Osteoblast (primary cell): ENCODE measurements at regions not wholly inside any gene's neighbourhood (a gene's known extent, or its start where the extent isn't known, plus 50 kb on each side); places are given as distances from the start of the nearest gene placed in this dataset.

Experiments used
- DNase-seq: peaks from one replicate; pipeline ENCODE4 v3.0.0; 2011; ENCODE audit warnings: low spot score, mixed read lengths; ENCODE audit not compliant: insufficient read length; ENCODE audit errors: missing footprints
- H2AFZ ChIP-seq: 2 replicates; pipeline ENCODE4 v1.6.0; 2011; ENCODE audit warnings: mild to moderate bottlenecking, low read length
- H3K27ac ChIP-seq: 2 replicates; pipeline ENCODE4 v1.5.1; 2011; ENCODE audit warnings: mild to moderate bottlenecking, low read depth, low read length, moderate library complexity
- H3K27me3 ChIP-seq: 2 replicates; pipeline ENCODE4 v1.6.0; 2012; ENCODE audit warnings: mild to moderate bottlenecking, control low read depth, inconsistent platforms, low read length, moderate library complexity; ENCODE audit not compliant: insufficient read depth
- H3K36me3 ChIP-seq: 2 replicates; pipeline ENCODE4 v1.5.1; 2011; ENCODE audit warnings: mild to moderate bottlenecking, low read length, control low read depth, moderate library complexity; ENCODE audit not compliant: insufficient read depth
- H3K4me1 ChIP-seq: 2 replicates; pipeline ENCODE4 v1.5.1; 2011; ENCODE audit warnings: mild to moderate bottlenecking, low read length, control low read depth, moderate library complexity; ENCODE audit not compliant: insufficient read depth
- H3K4me2 ChIP-seq: 2 replicates; pipeline ENCODE4 v1.6.0; 2011; ENCODE audit warnings: mild to moderate bottlenecking, low read length; ENCODE audit not compliant: insufficient read depth
- H3K4me3 ChIP-seq: fragments of 200-600 bp; sonication (generic); 3 replicates; pipeline ENCODE4 v1.5.1; 2012; ENCODE audit warnings: mild to moderate bottlenecking, low read length, inconsistent platforms; ENCODE audit not compliant: insufficient read depth
- H3K79me2 ChIP-seq: 2 replicates; pipeline ENCODE4 v1.6.0; 2012; ENCODE audit warnings: mild to moderate bottlenecking, low read length, control low read depth, inconsistent platforms; ENCODE audit not compliant: insufficient read depth
- H3K9me3 ChIP-seq: 2 replicates; pipeline ENCODE4 v1.5.1; 2011; ENCODE audit warnings: low read depth, low read length, control low read depth
- H4K20me1 ChIP-seq: 2 replicates; pipeline ENCODE4 v1.6.0; 2012; ENCODE audit warnings: mild to moderate bottlenecking, low read length, control low read depth; ENCODE audit not compliant: insufficient read depth
- CTCF ChIP-seq: IDR thresholded peaks from 2 replicates; pipeline ENCODE4 v1.5.1; 2011; ENCODE audit warnings: mild to moderate bottlenecking, low read depth, low read length, moderate library complexity; ENCODE audit errors: extremely low read depth

DNA sequence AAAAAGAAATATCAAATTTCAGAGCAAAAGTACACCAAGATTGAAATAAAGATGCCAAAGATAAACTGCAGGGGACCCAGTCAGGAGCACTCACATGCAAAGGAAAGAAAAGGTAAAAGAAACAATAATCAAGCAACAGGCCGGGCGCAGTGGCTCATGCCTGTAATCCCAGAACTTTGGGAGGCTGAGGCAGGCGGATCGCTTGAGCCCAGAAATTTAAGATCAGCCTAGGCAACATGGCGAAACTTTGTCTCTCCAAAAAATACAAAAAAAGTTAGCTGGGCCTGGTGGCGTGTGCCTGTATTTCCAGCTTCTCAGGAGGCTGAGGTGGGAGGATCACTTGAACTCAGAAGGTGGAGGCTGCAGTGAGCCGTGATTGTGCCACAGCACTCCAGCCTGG lies 107.6 kb upstream of the SMURF2 start:
- DNase-seq, result no peak
- no peak overlapping the region for H2AFZ ChIP-seq
- no peak overlapping the region for H3K4me2 ChIP-seq
- H3K27me3 ChIP-seq, result no peaks in the 10 kb centered on the region
- no peaks in the 10 kb centered on the region for H3K36me3 ChIP-seq
- no peaks in the 10 kb centered on the region for H3K9me3 ChIP-seq
- no peaks in the 10 kb centered on the region for H3K4me1 ChIP-seq
- no peaks in the 10 kb centered on the region for H4K20me1 ChIP-seq
- H3K4me3 ChIP-seq, result no peak overlapping the region
- no peak for TF ChIP-seq CTCF
- no peaks in the 10 kb centered on the region for H3K79me2 ChIP-seq
- no peak overlapping the region for H3K27ac ChIP-seq

DNA sequence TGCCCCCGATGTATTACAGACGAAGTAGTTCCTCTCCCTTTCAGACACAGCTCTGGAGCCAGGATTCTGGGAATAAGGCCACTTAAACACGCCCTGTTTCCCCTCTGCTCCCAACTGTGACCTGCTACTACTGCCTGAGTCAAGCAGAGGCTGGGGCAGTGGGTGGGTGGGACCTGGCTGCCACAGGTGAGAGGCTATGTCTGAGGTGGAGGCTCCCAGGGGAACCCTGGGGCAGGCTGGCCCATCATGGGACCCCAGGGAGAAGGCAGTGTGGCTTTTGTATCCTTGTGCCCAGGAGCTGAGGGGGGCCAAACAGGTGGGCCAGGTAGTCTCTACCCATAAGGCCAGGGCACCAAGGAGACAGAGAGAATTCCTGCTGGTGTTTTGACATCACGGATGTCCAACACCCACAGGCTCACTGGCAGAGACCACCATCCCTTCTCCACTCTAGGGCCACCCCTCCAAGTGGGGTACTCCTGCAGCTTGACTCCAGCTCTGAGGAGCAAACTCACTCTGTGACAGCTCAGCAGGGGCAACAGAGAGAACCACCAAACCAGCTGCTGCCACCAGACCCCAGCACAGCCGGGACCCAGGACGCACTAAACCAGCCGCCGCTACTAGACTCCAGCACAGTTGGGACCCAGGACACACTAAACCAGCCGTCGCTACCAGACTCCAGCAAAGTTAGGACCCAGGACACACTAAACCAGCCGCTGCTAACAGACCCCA lies 105.3 kb upstream of the SMURF2 start:
- Histone ChIP-seq H3K36me3 (no peaks in the 10 kb centered on the region), H2AFZ (no peak overlapping the region), H3K79me2 (no peaks in the 10 kb centered on the region), H3K4me3 (no peak overlapping the region), H3K27me3 (no peaks in the 10 kb centered on the region), H3K4me2 (no peak overlapping the region), H4K20me1 (no peaks in the 10 kb centered on the region), H3K27ac (no peak overlapping the region), H3K9me3 (no peaks in the 10 kb centered on the region), H3K4me1 (no peaks in the 10 kb centered on the region)
- no peak for DNase-seq
- no peak for TF ChIP-seq CTCF

- Histone ChIP-seq H3K79me2 (no peaks in the 10 kb centered on the region), H3K27ac (no peak overlapping the region), H3K9me3 (no peaks in the 10 kb centered on the region), H3K4me2 (no peak overlapping the region), H4K20me1 (no peaks in the 10 kb centered on the region), H3K27me3 (no peaks in the 10 kb centered on the region), H3K4me3 (no peak overlapping the region), H3K36me3 (no peaks in the 10 kb centered on the region), H3K4me1 (no peaks in the 10 kb centered on the region), H2AFZ (no peak overlapping the region)
- no peak for TF ChIP-seq CTCF
- no peak for DNase-seq
These were observed 103.2 kb upstream of the SMURF2 start for GRCh38 chr17:64765191-64765889.

DNA sequence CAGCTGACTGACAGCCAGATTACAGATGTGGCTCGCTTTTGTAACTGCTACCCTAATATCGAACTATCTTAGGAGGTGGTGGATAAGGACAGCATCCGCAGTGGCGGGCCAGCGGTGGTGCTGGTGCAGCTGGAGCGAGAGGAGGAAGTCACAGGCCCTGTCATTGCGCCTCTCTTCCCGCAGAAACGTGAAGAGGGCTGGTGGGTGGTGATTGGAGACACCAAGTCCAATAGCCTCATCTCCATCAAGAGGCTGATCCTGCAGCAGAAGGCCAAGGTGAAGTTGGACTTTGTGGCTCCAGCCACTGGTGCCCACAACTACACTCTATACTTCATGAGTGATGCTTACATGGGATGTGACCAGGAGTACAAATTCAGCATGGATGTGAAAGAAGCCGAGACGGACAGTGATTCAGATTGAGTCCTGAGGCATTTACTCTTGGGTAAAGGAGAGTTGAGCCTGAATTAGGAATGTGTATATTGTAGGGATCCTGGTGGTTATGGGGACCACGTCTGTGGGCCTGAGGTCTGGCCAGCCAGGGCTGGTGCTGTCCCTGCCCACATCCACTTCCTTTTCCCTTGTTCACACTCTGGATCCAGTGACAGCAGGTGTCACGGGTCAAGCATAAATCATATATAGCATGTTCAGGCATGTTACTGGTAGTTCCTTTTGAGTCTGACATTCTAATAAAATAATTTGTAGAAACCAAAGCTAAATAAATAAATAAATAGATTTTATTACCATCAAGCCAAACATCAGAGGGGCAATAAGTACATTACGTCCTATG lies 89.0 kb upstream of the SMURF2 start:
- H3K27ac ChIP-seq, result no peak overlapping the region
- no peaks in the 10 kb centered on the region for H3K79me2 ChIP-seq
- H4K20me1 ChIP-seq, result no peaks in the 10 kb centered on the region
- H3K9me3 ChIP-seq, result no peaks in the 10 kb centered on the region
- H3K4me1 ChIP-seq, result peaks cover 6% of the 10 kb centered on the region
- no peak for TF ChIP-seq CTCF
- H3K4me3 ChIP-seq, result no peak overlapping the region
- H3K36me3 ChIP-seq, result peaks cover 11% of the 10 kb centered on the region
- DNase-seq, result no peak
- H3K4me2 ChIP-seq, result no peak overlapping the region
- H3K27me3 ChIP-seq, result no peaks in the 10 kb centered on the region
- no peak overlapping the region for H2AFZ ChIP-seq
